ENCODE measurements at regions not wholly inside any gene's neighbourhood (a gene's known extent, or its start where the extent isn't known, plus 50 kb on each side); places are given as distances from the start of the nearest gene placed in this dataset.

- DNase-seq (no peak), ATAC-seq (no peak)
- no TSS peak for BruUV-seq (replicated peaks)
- Histone ChIP-seq H3K9ac (ENCODE audit: low read length) (no peak overlapping the region), H2AFZ (ENCODE audit: low read length) (no peak overlapping the region), H3F3A (ENCODE audit: low read length, unreplicated experiment) (no peaks in the 10 kb centered on the region), H3K9me2 (replicated peaks; ENCODE audit: low read length) (no peaks in the 10 kb centered on the region), H3K4me1 (ENCODE audit: insufficient read depth, low read length) (no peaks in the 10 kb centered on the region), H3K27ac (ENCODE audit: low read length) (no peak overlapping the region), H3K36me3 (ENCODE audit: low read depth, low read length) (no peaks in the 10 kb centered on the region), H3K79me2 (ENCODE audit: low read length) (no peaks in the 10 kb centered on the region), H3K9me3 (ENCODE audit: low read length) (no peaks in the 10 kb centered on the region), H3K4me3 (ENCODE audit: low read length) (no peak overlapping the region), H4K20me1 (ENCODE audit: low read length) (no peaks in the 10 kb centered on the region), H3K4me2 (ENCODE audit: low read length) (no peak overlapping the region), H3K27me3 (ENCODE audit: low read length) (no peaks in the 10 kb centered on the region)
- ChIA-PET POLR2A (ENCODE audit: unreplicated experiment) (no interaction called here), CTCF (no interaction called here)
- TF ChIP-seq EZH2phosphoT487 (IDR thresholded peaks at IDR 0.05; ENCODE audit: borderline replicate concordance, low read length) (no peak), CTCF (conservative IDR thresholded peaks at IDR 0.05; ENCODE audit: low read depth, low read length) (no peak), EZH2 (IDR thresholded peaks at IDR 0.05; ENCODE audit: low read length, unreplicated experiment) (no peak)
- intact Hi-C loops (cut with micrococcal nuclease): no loop called here
Measured at GRCh38 chr18:38984968-38985367, 1419.4 kb upstream of the CELF4 start.

GRCh38 chr18:38982072-38982471 is 1416.5 kb upstream of the CELF4 start:
- no peaks in the 10 kb centered on the region for H3K79me2 ChIP-seq (ENCODE audit: low read length)
- H3K27me3 ChIP-seq (ENCODE audit: low read length): no peaks in the 10 kb centered on the region
- no peak overlapping the region for H3K4me3 ChIP-seq (ENCODE audit: low read length)
- POLR2A ChIA-PET (ENCODE audit: unreplicated experiment): no interaction called here
- TF ChIP-seq CTCF (conservative IDR thresholded peaks at IDR 0.05; ENCODE audit: low read depth, low read length): no peak
- no peak for TF ChIP-seq EZH2 (IDR thresholded peaks at IDR 0.05; ENCODE audit: low read length, unreplicated experiment)
- no peak for TF ChIP-seq EZH2phosphoT487 (IDR thresholded peaks at IDR 0.05; ENCODE audit: borderline replicate concordance, low read length)
- H3K36me3 ChIP-seq (ENCODE audit: low read depth, low read length): no peaks in the 10 kb centered on the region
- H4K20me1 ChIP-seq (ENCODE audit: low read length): no peaks in the 10 kb centered on the region
- ATAC-seq: no peak
- H2AFZ ChIP-seq (ENCODE audit: low read length): no peak overlapping the region
- no TSS peak for BruUV-seq (replicated peaks)
- intact Hi-C loops (cut with micrococcal nuclease): no loop called here
- no peak overlapping the region for H3K9ac ChIP-seq (ENCODE audit: low read length)
- no peak overlapping the region for H3K27ac ChIP-seq (ENCODE audit: low read length)
- DNase-seq: no peak
- H3K4me2 ChIP-seq (ENCODE audit: low read length): no peak overlapping the region
- CTCF ChIA-PET: no interaction called here
- no peaks in the 10 kb centered on the region for H3K9me3 ChIP-seq (ENCODE audit: low read length)
- no peaks in the 10 kb centered on the region for H3F3A ChIP-seq (ENCODE audit: low read length, unreplicated experiment)
- H3K9me2 ChIP-seq (replicated peaks; ENCODE audit: low read length): no peaks in the 10 kb centered on the region
- no peaks in the 10 kb centered on the region for H3K4me1 ChIP-seq (ENCODE audit: insufficient read depth, low read length)

GRCh38 chr18:38981389-38981788 is 1415.8 kb upstream of the CELF4 start:
- Histone ChIP-seq H3K9me2 (replicated peaks; ENCODE audit: low read length) (no peaks in the 10 kb centered on the region), H3K27me3 (ENCODE audit: low read length) (no peaks in the 10 kb centered on the region), H3K36me3 (ENCODE audit: low read depth, low read length) (no peaks in the 10 kb centered on the region), H3K9ac (ENCODE audit: low read length) (no peak overlapping the region), H3K4me2 (ENCODE audit: low read length) (no peak overlapping the region), H2AFZ (ENCODE audit: low read length) (no peak overlapping the region), H3F3A (ENCODE audit: low read length, unreplicated experiment) (no peaks in the 10 kb centered on the region), H3K27ac (ENCODE audit: low read length) (no peak overlapping the region), H4K20me1 (ENCODE audit: low read length) (no peaks in the 10 kb centered on the region), H3K4me3 (ENCODE audit: low read length) (no peak overlapping the region), H3K79me2 (ENCODE audit: low read length) (no peaks in the 10 kb centered on the region), H3K9me3 (ENCODE audit: low read length) (no peaks in the 10 kb centered on the region), H3K4me1 (ENCODE audit: insufficient read depth, low read length) (no peaks in the 10 kb centered on the region)
- DNase-seq: no peak
- ChIA-PET CTCF (no interaction called here), POLR2A (ENCODE audit: unreplicated experiment) (no interaction called here)
- no TSS peak for BruUV-seq (replicated peaks)
- intact Hi-C loops (cut with micrococcal nuclease): no loop called here
- no peak for ATAC-seq
- TF ChIP-seq CTCF (conservative IDR thresholded peaks at IDR 0.05; ENCODE audit: low read depth, low read length): no peak
- no peak for TF ChIP-seq EZH2phosphoT487 (IDR thresholded peaks at IDR 0.05; ENCODE audit: borderline replicate concordance, low read length)
- no peak for TF ChIP-seq EZH2 (IDR thresholded peaks at IDR 0.05; ENCODE audit: low read length, unreplicated experiment)
